ENCODE measurements at regions not wholly inside any gene's neighbourhood (a gene's known extent, or its start where the extent isn't known, plus 50 kb on each side); places are given as distances from the start of the nearest gene placed in this dataset.

GRCh38 chr1:96488777-96489176 lies 232.8 kb upstream of the PTBP2 start:
- dilution Hi-C loops (cut with MboI; ENCODE audit: extremely low pct_ligation_motif_present, low sequenced_read_pairs): no loop called here
- CTCF ChIA-PET: no interaction called here
- POLR2A ChIA-PET: no interaction called here

More at GRCh38 chr1:96488777-96489176, 232.8 kb upstream of the PTBP2 start:
- H4K20me1 ChIP-seq (replicated peaks; ENCODE audit: control insufficient read depth, extremely low read depth, insufficient read depth, low read length): no peaks in the 10 kb centered on the region
- FAIRE-seq (no peak), DNase-seq (ENCODE audit: low read depth, low spot score) (no peak)
- H3K9me1 ChIP-seq (replicated peaks; ENCODE audit: control insufficient read depth, extremely low read depth, insufficient read depth, low read length): no peaks in the 10 kb centered on the region
- peaks cover 0 to 6% of the 10 kb centered on the region in 2 experiments for H3K27me3 ChIP-seq (ENCODE audit: control insufficient read depth in 2 of 2, insufficient read depth in 2 of 2, low read length in 2 of 2)
- intact Hi-C loops (cut with micrococcal nuclease): no loop called here
- no peak overlapping the region for H3K27ac ChIP-seq (ENCODE audit: insufficient read depth, low read depth, low read length)
- no peaks in the 10 kb centered on the region for H3K4me1 ChIP-seq (ENCODE audit: control insufficient read depth, extremely low read depth, insufficient read depth, low read length)
- TF ChIP-seq POLR2AphosphoS5 (IDR thresholded peaks at IDR 0.05; ENCODE audit: insufficient read depth, low read depth, low read length): no peak
- no peak for TF ChIP-seq POLR2A (IDR thresholded peaks at IDR 0.05; ENCODE audit: low read depth, low read length)
- TF ChIP-seq MYC (IDR thresholded peaks at IDR 0.05; ENCODE audit: low read depth, low read length): no peak
- TF ChIP-seq, protein P1, sequence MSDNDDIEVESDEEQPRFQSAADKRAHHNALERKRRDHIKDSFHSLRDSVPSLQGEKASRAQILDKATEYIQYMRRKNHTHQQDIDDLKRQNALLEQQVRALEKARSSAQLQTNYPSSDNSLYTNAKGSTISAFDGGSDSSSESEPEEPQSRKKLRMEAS (IDR thresholded peaks at IDR 0.05; ENCODE audit: insufficient read depth, insufficient read length): no peak
- no peak for TF ChIP-seq JUN (IDR thresholded peaks at IDR 0.05; ENCODE audit: borderline replicate concordance, insufficient read depth, insufficient read length, low read depth)
- TF ChIP-seq FOS (IDR thresholded peaks at IDR 0.05; ENCODE audit: borderline replicate concordance, insufficient read depth, low read length): no peak
- TF ChIP-seq EZH2 (IDR thresholded peaks at IDR 0.05; ENCODE audit: borderline replicate concordance, low read depth, low read length, severe bottlenecking): no peak
- no peak for TF ChIP-seq GATA2 (IDR thresholded peaks at IDR 0.05; ENCODE audit: insufficient read depth, insufficient read length, low read depth, low read length)
- TF ChIP-seq, protein P2, sequence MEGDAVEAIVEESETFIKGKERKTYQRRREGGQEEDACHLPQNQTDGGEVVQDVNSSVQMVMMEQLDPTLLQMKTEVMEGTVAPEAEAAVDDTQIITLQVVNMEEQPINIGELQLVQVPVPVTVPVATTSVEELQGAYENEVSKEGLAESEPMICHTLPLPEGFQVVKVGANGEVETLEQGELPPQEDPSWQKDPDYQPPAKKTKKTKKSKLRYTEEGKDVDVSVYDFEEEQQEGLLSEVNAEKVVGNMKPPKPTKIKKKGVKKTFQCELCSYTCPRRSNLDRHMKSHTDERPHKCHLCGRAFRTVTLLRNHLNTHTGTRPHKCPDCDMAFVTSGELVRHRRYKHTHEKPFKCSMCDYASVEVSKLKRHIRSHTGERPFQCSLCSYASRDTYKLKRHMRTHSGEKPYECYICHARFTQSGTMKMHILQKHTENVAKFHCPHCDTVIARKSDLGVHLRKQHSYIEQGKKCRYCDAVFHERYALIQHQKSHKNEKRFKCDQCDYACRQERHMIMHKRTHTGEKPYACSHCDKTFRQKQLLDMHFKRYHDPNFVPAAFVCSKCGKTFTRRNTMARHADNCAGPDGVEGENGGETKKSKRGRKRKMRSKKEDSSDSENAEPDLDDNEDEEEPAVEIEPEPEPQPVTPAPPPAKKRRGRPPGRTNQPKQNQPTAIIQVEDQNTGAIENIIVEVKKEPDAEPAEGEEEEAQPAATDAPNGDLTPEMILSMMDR (IDR thresholded peaks at IDR 0.05; ENCODE audit: extremely low read depth in 1 of 2, insufficient read depth in 1 of 2, low read depth in 1 of 2, low read length in 2 of 2): no peak
- H3K36me3 ChIP-seq (ENCODE audit: control insufficient read depth in 2 of 2, extremely low read depth in 1 of 2, insufficient read depth in 2 of 2, low read length in 2 of 2): no peaks in the 10 kb centered on the region
- no peak overlapping the region for H3K4me3 ChIP-seq (replicated peaks in 1 of 3; ENCODE audit: insufficient read depth in 1 of 3, low read depth in 1 of 3, low read length in 3 of 3)
- H3K9me3 ChIP-seq (replicated peaks; ENCODE audit: control insufficient read depth, insufficient read depth, low read length): no peaks in the 10 kb centered on the region
- H2AFZ ChIP-seq (ENCODE audit: low read depth, low read length): no peak overlapping the region
- no TSS peak for BruUV-seq (replicated peaks)
- H3K9ac ChIP-seq (replicated peaks; ENCODE audit: extremely low read depth, insufficient read depth, low read length): no peak overlapping the region
- H3K4me2 ChIP-seq (ENCODE audit: insufficient read depth, low read length): no peak overlapping the region
- H3K79me2 ChIP-seq (ENCODE audit: control insufficient read depth, insufficient read depth, low read length): no peaks in the 10 kb centered on the region

Measured in endothelial cell of umbilical vein (primary cell).